Transverse colon (tissue), 3 donors: ENCODE measurements at regions not wholly inside any gene's neighbourhood (a gene's known extent, or its start where the extent isn't known, plus 50 kb on each side); places are given as distances from the start of the nearest gene placed in this dataset.

Source experiments
- POLR2A ChIP-seq: fragments of 450-650 bp; IDR thresholded peaks from one replicate; pipeline ENCODE4 v1.6.1; 2016; ENCODE audit warnings: antibody characterized with exemption, mild to moderate bottlenecking, moderate library complexity
- TF ChIP-seq, protein P1 (sequence below), 5 experiments: fragments of 200-600 bp in 3 of 5; fragments of 450-650 bp in 2 of 5; sonication (generic) in 3 of 5; IDR thresholded peaks; 1 replicate in 2 of 5; 2 replicates in 3 of 5; pipeline ENCODE4 v1.5.1; 2016 to 2017; ENCODE audit warnings: antibody characterized with exemption in 5 of 5, inconsistent platforms in 3 of 5, mild to moderate bottlenecking in 2 of 5, moderate library complexity in 1 of 5

DNA sequence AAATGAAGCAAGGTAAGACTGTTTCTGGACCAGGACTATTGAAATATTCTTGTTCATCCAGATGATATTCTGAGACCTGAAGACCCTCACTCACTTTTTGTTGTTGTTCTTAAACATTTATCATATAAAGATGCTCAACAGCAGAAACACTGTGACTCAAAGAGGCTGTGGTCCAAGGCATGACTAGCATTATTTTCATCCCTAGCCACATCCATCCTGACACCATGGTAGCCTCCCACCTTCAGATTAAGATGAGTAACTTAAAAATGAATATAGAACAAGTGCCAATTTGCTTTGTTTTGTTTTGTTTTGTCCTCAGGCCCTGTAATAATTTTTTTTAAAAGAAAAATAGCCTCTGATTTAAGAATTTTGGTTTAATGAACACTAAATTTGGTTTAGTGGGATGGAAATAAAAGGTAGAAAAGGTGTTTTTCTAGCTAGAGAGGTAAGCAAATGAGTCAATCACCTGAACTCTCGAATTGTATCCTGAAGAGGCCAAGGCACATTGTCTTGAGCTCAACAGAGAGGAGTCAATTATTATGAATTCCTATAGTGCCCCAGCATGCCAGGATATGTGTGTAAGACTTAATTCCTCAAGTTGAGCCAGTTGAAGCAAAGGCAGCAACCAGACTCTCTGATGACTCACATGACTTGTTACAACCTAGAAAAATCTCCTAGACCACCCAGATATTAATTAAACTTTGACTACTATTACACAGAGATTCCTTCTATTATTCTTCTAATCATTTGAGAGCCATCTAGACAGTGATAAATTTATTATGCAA lies 380.1 kb upstream of the TUSC1 start:
- TF ChIP-seq, protein P1, sequence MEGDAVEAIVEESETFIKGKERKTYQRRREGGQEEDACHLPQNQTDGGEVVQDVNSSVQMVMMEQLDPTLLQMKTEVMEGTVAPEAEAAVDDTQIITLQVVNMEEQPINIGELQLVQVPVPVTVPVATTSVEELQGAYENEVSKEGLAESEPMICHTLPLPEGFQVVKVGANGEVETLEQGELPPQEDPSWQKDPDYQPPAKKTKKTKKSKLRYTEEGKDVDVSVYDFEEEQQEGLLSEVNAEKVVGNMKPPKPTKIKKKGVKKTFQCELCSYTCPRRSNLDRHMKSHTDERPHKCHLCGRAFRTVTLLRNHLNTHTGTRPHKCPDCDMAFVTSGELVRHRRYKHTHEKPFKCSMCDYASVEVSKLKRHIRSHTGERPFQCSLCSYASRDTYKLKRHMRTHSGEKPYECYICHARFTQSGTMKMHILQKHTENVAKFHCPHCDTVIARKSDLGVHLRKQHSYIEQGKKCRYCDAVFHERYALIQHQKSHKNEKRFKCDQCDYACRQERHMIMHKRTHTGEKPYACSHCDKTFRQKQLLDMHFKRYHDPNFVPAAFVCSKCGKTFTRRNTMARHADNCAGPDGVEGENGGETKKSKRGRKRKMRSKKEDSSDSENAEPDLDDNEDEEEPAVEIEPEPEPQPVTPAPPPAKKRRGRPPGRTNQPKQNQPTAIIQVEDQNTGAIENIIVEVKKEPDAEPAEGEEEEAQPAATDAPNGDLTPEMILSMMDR (IDR thresholded peaks at IDR 0.05), result no peak
- TF ChIP-seq POLR2A, result no peak
